Ishikawa (cell line): ENCODE measurements at regions not wholly inside any gene's neighbourhood (a gene's known extent, or its start where the extent isn't known, plus 50 kb on each side); places are given as distances from the start of the nearest gene placed in this dataset.

ENCODE experiments used
- CEBPB ChIP-seq: IDR thresholded peaks from 2 replicates; pipeline ENCODE4 v1.6.1; 2012
- CREB1 ChIP-seq: IDR thresholded peaks from 2 replicates; pipeline ENCODE4 v1.6.1; 2012; ENCODE audit warnings: low read depth
- EGR1 ChIP-seq: IDR thresholded peaks from 2 replicates; pipeline ENCODE4 v1.6.1; 2012
- EP300 ChIP-seq: IDR thresholded peaks from 2 replicates; pipeline ENCODE4 v1.6.1; 2012; ENCODE audit warnings: borderline replicate concordance
- FOXM1 ChIP-seq: IDR thresholded peaks from 2 replicates; pipeline ENCODE4 v1.6.1; 2012; ENCODE audit warnings: low read depth, borderline replicate concordance
- NFIC ChIP-seq: IDR thresholded peaks from 2 replicates; pipeline ENCODE4 v1.6.1; 2012
- RAD21 ChIP-seq: IDR thresholded peaks from 2 replicates; pipeline ENCODE4 v1.6.1; 2012; ENCODE audit warnings: low read depth
- TAF1 ChIP-seq: IDR thresholded peaks from 2 replicates; pipeline ENCODE4 v1.6.1; 2012; ENCODE audit warnings: low read depth, mild to moderate bottlenecking
- TCF12 ChIP-seq: IDR thresholded peaks from 2 replicates; pipeline ENCODE4 v1.6.1; 2012; ENCODE audit warnings: low read depth
- TEAD4 ChIP-seq: IDR thresholded peaks from 2 replicates; pipeline ENCODE4 v1.6.1; 2012
- YY1 ChIP-seq: IDR thresholded peaks from 2 replicates; pipeline ENCODE4 v1.6.1; 2012; ENCODE audit warnings: low read depth
- ZBTB7A ChIP-seq: IDR thresholded peaks from 2 replicates; pipeline ENCODE4 v1.6.1; 2012; ENCODE audit warnings: low read depth
- TF ChIP-seq, protein P1 (sequence below): IDR thresholded peaks from 2 replicates; pipeline ENCODE4 v1.6.1; 2012
- TF ChIP-seq, protein P2 (sequence below): IDR thresholded peaks from 2 replicates; pipeline ENCODE4 v1.6.1; 2012
- TF ChIP-seq, protein P3 (sequence below): IDR thresholded peaks from 2 replicates; pipeline ENCODE4 v1.6.1; 2012; ENCODE audit warnings: low read depth, mild to moderate bottlenecking

DNA sequence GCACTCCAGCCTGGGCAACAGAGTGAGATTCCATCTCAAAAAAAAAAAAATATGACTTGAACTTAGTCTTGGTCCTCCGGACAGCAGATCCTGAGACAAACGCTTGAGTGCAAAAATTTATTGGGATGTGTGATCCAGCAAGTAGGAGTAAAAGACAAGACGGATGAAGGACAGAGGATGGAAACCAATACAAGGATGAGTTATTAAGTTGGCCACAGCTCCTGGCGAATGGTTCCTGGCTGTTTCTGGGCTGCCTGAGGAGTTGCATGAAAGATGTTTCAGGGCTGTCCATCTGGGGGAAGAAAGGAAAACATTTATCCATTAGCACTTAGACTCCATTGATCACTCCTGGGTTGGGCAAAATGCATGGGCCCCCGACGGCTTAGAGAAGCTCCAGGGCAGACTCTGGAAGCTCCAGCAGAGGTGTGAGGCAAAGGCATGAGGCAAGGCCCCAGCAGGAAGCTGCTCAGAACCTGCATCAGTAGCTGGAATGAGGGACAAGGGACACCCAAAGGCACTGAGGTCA lies 98.3 kb upstream of the ZNF438 start:
- TF ChIP-seq FOXM1 (no peak), EP300 (no peak), TEAD4 (no peak), ZBTB7A (no peak), YY1 (no peak), CREB1 (no peak), TCF12 (no peak)
- TF ChIP-seq, protein P1, sequence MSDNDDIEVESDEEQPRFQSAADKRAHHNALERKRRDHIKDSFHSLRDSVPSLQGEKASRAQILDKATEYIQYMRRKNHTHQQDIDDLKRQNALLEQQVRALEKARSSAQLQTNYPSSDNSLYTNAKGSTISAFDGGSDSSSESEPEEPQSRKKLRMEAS, result no peak

DNA sequence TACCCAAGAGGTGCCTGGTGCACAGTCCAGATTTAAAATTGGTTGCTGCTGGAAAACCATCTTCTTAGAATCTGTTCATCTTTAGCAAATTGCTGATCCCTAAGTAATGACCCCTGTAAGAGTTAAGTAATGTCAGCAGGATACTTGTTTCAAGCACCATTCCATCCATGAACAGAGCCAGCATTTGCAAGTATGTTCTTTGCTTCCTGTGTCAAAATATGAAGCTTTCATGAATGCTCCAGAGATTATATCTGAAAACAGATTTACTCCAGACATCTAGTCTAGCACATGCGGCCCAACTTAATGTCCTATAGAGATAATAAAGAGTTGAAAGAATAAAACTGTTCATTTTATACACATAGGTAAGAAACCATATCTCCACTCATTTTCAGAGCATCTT lies 98.7 kb upstream of the ZNF438 start:
- no peak for TF ChIP-seq CEBPB
- no peak for TF ChIP-seq TCF12
- no peak for TF ChIP-seq RAD21
- no peak for TF ChIP-seq CREB1
- TF ChIP-seq TEAD4, result no peak
- TF ChIP-seq YY1, result no peak
- no peak for TF ChIP-seq EP300
- TF ChIP-seq ZBTB7A, result no peak
- TF ChIP-seq TAF1, result no peak
- TF ChIP-seq FOXM1, result no peak
- TF ChIP-seq, protein P2, sequence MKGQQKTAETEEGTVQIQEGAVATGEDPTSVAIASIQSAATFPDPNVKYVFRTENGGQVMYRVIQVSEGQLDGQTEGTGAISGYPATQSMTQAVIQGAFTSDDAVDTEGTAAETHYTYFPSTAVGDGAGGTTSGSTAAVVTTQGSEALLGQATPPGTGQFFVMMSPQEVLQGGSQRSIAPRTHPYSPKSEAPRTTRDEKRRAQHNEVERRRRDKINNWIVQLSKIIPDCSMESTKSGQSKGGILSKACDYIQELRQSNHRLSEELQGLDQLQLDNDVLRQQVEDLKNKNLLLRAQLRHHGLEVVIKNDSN, result no peak
- TF ChIP-seq EGR1, result no peak
- TF ChIP-seq, protein P3, sequence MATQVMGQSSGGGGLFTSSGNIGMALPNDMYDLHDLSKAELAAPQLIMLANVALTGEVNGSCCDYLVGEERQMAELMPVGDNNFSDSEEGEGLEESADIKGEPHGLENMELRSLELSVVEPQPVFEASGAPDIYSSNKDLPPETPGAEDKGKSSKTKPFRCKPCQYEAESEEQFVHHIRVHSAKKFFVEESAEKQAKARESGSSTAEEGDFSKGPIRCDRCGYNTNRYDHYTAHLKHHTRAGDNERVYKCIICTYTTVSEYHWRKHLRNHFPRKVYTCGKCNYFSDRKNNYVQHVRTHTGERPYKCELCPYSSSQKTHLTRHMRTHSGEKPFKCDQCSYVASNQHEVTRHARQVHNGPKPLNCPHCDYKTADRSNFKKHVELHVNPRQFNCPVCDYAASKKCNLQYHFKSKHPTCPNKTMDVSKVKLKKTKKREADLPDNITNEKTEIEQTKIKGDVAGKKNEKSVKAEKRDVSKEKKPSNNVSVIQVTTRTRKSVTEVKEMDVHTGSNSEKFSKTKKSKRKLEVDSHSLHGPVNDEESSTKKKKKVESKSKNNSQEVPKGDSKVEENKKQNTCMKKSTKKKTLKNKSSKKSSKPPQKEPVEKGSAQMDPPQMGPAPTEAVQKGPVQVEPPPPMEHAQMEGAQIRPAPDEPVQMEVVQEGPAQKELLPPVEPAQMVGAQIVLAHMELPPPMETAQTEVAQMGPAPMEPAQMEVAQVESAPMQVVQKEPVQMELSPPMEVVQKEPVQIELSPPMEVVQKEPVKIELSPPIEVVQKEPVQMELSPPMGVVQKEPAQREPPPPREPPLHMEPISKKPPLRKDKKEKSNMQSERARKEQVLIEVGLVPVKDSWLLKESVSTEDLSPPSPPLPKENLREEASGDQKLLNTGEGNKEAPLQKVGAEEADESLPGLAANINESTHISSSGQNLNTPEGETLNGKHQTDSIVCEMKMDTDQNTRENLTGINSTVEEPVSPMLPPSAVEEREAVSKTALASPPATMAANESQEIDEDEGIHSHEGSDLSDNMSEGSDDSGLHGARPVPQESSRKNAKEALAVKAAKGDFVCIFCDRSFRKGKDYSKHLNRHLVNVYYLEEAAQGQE, result no peak
- TF ChIP-seq NFIC, result no peak
- TF ChIP-seq, protein P1, result no peak

DNA sequence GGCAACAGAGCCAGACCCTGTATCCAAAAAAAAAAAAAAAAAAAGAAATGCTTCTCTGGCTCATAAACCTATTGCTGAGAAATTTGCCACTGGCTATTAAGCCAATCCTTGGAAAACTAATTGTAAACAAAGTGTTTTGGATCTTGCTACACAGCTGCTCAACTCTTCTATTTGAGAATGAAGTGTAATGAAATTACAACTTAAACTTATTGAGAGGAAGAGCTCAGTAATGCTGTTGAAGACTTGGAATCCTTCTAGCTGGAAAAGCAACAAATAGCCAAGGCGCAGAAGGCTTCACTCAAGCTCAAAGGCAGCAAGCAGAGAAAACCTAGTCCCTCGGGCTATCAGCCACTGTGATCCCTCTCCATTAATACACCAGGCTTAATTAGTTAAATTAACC lies 99.6 kb upstream of the ZNF438 start:
- TF ChIP-seq CREB1 (no peak), ZBTB7A (no peak), FOXM1 (no peak), NFIC (no peak), TAF1 (no peak), EP300 (no peak), RAD21 (no peak), EGR1 (no peak), TCF12 (no peak), TEAD4 (no peak), CEBPB (no peak), YY1 (no peak)
- TF ChIP-seq, protein P2, result no peak
- TF ChIP-seq, protein P3, result no peak
- TF ChIP-seq, protein P1, result no peak

DNA sequence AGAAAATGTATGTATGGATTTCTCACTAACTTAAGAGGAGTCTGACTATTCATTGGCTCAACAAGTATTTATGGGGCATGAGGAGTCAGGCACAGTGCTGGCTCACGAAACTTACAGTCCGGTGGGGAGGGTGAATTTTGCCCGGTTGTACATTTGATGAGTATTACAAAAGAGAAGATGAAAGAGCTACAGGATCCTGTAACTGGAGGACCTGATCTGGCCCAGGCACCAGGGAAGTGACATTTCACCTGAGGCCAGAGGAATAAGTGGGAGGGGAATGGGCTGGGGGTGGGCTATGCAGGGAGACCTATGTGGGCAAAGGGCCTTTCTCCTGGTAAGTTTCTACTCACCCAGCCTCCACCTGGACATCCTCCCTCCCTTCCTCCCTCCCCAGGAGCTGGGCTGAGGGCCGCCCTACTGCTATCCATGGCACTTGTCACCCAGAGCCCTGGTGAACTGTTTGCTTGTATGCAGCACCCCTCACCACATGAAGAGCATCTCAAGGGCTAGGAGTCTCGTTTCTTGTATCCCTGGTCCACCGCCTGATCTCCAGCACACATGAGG lies 101.1 kb upstream of the ZNF438 start:
- TF ChIP-seq, protein P3, result no peak
- TF ChIP-seq EGR1 (no peak), CREB1 (no peak), TEAD4 (no peak), RAD21 (no peak), CEBPB (no peak), EP300 (no peak)
- TF ChIP-seq, protein P2, result no peak
